Prostate gland (tissue), 2 donors: ENCODE measurements at regions not wholly inside any gene's neighbourhood (a gene's known extent, or its start where the extent isn't known, plus 50 kb on each side); places are given as distances from the start of the nearest gene placed in this dataset.
A peak's percentile ranks its signal among the peaks of the same experiment; 100 is the strongest.

Experiments used
- CTCF ChIP-seq, 4 experiments: fragments of 200-600 bp in 2 of 4; fragments of 450-650 bp in 2 of 4; sonication (generic) in 2 of 4; IDR thresholded peaks; 1 replicate in 3 of 4; 2 replicates in 1 of 4; pipeline ENCODE4 v1.5.1; 2016 to 2019; ENCODE audit warnings: antibody characterized with exemption in 4 of 4, mild to moderate bottlenecking in 2 of 4, moderate library complexity in 2 of 4
- POLR2A ChIP-seq: fragments of 450-650 bp; IDR thresholded peaks from one replicate; pipeline ENCODE4 v1.6.1; 2016; ENCODE audit warnings: antibody characterized with exemption, mild to moderate bottlenecking

DNA sequence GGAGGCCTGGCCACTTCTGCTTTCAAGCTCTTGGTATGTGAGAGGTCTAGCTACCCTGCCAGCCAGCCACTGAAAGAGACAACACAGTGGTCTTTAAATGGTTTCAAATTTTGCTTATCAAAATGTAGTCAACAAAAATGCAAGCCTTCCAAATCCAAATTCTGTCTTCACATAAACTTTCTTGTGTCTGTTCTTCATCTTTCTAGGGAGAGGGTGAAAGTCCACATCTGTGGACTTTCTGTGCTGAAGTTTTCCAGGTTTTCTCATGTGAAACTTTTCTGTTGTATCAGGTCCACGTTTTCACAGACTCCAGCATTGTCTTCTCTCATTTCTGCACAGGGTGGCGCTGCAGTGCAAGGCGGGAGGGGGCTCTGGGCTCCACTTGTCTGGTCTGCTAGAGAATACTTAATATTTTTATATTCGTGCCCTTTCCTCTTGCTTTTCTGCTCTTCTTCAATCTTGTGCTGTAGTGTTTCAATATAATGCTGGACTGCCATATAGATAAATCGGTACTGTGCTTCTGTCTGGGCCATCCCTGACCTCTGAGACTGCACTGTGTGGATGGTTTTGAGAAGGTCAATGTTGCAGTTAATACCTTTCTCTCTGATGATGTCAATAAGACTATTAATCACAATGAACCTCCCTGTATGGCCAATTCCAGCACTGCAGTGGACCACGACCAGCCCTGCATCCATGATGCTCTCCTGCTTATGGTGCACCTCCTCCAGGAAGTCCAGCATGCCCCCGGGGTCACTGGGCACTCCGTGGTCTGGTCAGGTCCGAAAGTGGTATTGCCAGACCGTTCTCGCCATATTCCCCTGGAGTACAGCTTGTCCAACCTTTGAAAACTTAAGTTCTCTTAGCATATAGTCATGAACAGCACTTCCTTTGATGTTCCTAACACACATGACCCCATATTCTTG lies 161.6 kb upstream of the TNFAIP3 start:
- peak; percentile 55 to 75 (median 68) for TF ChIP-seq CTCF (IDR thresholded peaks at IDR 0.05)
- no peak for TF ChIP-seq POLR2A
